OCI-LY7 (cell line): ENCODE measurements at regions not wholly inside any gene's neighbourhood (a gene's known extent, or its start where the extent isn't known, plus 50 kb on each side); places are given as distances from the start of the nearest gene placed in this dataset.

Experiments used
- CTCF ChIP-seq: fragments of 200-600 bp; sonication (generic); conservative IDR thresholded peaks from 2 replicates; pipeline ENCODE4 v1.5.1; 2014; ENCODE audit warnings: mild to moderate bottlenecking, antibody characterized with exemption, low read length, moderate library complexity, mixed read lengths
- EZH2phosphoT487 ChIP-seq: fragments of 200-600 bp; sonication (generic); IDR thresholded peaks from 2 replicates; pipeline ENCODE4 v1.6.1; 2018; ENCODE audit warnings: low read depth, borderline replicate concordance, mild to moderate bottlenecking, mixed run types, antibody characterized with exemption, low read length, moderate library complexity, mixed read lengths

- no peak for TF ChIP-seq CTCF
- TF ChIP-seq EZH2phosphoT487 = no peak
Measured at GRCh38 chr4:45007508-45007907, 281.2 kb upstream of the GNPDA2 start.
